ENCODE measurements at regions not wholly inside any gene's neighbourhood (a gene's known extent, or its start where the extent isn't known, plus 50 kb on each side); places are given as distances from the start of the nearest gene placed in this dataset.

- H3K79me2 ChIP-seq (ENCODE audit: control insufficient read depth, insufficient read depth, low read length), result no peaks in the 10 kb centered on the region
- no peaks in the 10 kb centered on the region for H3K4me1 ChIP-seq (ENCODE audit: control insufficient read depth, extremely low read depth, insufficient read depth, low read length)
- H3K9me3 ChIP-seq (ENCODE audit: control insufficient read depth, low read depth, low read length), result no peaks in the 10 kb centered on the region
- no peaks in the 10 kb centered on the region for H3K36me3 ChIP-seq (ENCODE audit: control insufficient read depth in 2 of 2, extremely low read depth in 1 of 2, insufficient read depth in 2 of 2, low read length in 2 of 2)
- H3K27ac ChIP-seq (ENCODE audit: control insufficient read depth, insufficient read depth, low read length), result no peak overlapping the region
- no peak overlapping the region for H3K9ac ChIP-seq (ENCODE audit: control insufficient read depth, extremely low read depth, insufficient read depth, low read length)
- no peak for DNase-seq (ENCODE audit: low read depth, low spot score)
- no peak overlapping the region for H3K4me2 ChIP-seq (ENCODE audit: control insufficient read depth, extremely low read depth, insufficient read depth, low read depth, low read length)
- H4K20me1 ChIP-seq (ENCODE audit: control insufficient read depth, extremely low read depth, insufficient read depth, low read length), result no peaks in the 10 kb centered on the region
- H3K9me1 ChIP-seq (ENCODE audit: control insufficient read depth, extremely low read depth, insufficient read depth, low read length), result no peaks in the 10 kb centered on the region
- H3K4me3 ChIP-seq (ENCODE audit: control insufficient read depth in 2 of 3, extremely low read depth in 1 of 3, insufficient read depth in 2 of 3, low read depth in 1 of 3, low read length in 3 of 3), result no peak overlapping the region
- TF ChIP-seq CTCF (optimal IDR thresholded peaks at IDR 0.05 in 1 of 3, IDR thresholded peaks at IDR 0.05 in 1 of 3, conservative IDR thresholded peaks at IDR 0.05 in 1 of 3; ENCODE audit: extremely low read depth in 1 of 3, insufficient read depth in 2 of 3, low read length in 3 of 3) (no peak), EZH2 (IDR thresholded peaks at IDR 0.05; ENCODE audit: low read length) (no peak)
- dilution Hi-C loops (cut with MboI; ENCODE audit: extremely low pct_ligation_motif_present, low sequenced_read_pairs), result no loop called here
- no peak overlapping the region for H2AFZ ChIP-seq (ENCODE audit: control insufficient read depth, low read length)
- no peaks in the 10 kb centered on the region for H3K27me3 ChIP-seq (ENCODE audit: control insufficient read depth, extremely low read depth, insufficient read depth, low read length)
- no peak for FAIRE-seq
Measured at GRCh38 chr5:165127941-165128340, 1622.5 kb downstream of the MAT2B start.

DNA sequence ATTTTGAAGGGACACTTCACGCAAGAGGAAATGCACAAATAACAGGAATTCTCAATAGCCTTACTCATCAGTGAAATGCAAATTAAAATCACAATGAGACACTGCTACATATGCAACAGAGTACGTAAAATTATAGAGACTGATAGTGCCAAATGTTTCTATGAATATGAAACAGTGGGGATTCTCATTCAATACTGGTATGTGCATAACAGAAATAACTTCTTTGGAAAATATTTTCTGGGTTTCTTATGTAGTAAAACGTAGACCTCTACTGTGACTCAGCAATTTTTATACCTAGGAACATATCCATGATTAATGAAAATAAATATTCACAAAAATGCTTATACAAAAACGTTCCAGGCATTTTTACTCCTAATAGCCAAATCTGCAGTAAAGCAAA lies 1625.2 kb downstream of the MAT2B start:
- Histone ChIP-seq H4K20me1 (ENCODE audit: control insufficient read depth, extremely low read depth, insufficient read depth, low read length) (no peaks in the 10 kb centered on the region), H3K9ac (ENCODE audit: control insufficient read depth, extremely low read depth, insufficient read depth, low read length) (no peak overlapping the region), H3K27me3 (ENCODE audit: control insufficient read depth, extremely low read depth, insufficient read depth, low read length) (no peaks in the 10 kb centered on the region), H3K79me2 (ENCODE audit: control insufficient read depth, insufficient read depth, low read length) (no peaks in the 10 kb centered on the region), H3K9me3 (ENCODE audit: control insufficient read depth, low read depth, low read length) (no peaks in the 10 kb centered on the region), H3K27ac (ENCODE audit: control insufficient read depth, insufficient read depth, low read length) (no peak overlapping the region), H3K36me3 (ENCODE audit: control insufficient read depth in 2 of 2, extremely low read depth in 1 of 2, insufficient read depth in 2 of 2, low read length in 2 of 2) (no peaks in the 10 kb centered on the region), H3K4me3 (ENCODE audit: control insufficient read depth in 2 of 3, extremely low read depth in 1 of 3, insufficient read depth in 2 of 3, low read depth in 1 of 3, low read length in 3 of 3) (no peak overlapping the region), H2AFZ (ENCODE audit: control insufficient read depth, low read length) (no peak overlapping the region), H3K4me1 (ENCODE audit: control insufficient read depth, extremely low read depth, insufficient read depth, low read length) (no peaks in the 10 kb centered on the region), H3K4me2 (ENCODE audit: control insufficient read depth, extremely low read depth, insufficient read depth, low read depth, low read length) (no peak overlapping the region), H3K9me1 (ENCODE audit: control insufficient read depth, extremely low read depth, insufficient read depth, low read length) (no peaks in the 10 kb centered on the region)
- dilution Hi-C loops (cut with MboI; ENCODE audit: extremely low pct_ligation_motif_present, low sequenced_read_pairs), result no loop called here
- no peak for DNase-seq (ENCODE audit: low read depth, low spot score)
- no peak for FAIRE-seq
- TF ChIP-seq CTCF (optimal IDR thresholded peaks at IDR 0.05 in 1 of 3, IDR thresholded peaks at IDR 0.05 in 1 of 3, conservative IDR thresholded peaks at IDR 0.05 in 1 of 3; ENCODE audit: extremely low read depth in 1 of 3, insufficient read depth in 2 of 3, low read length in 3 of 3) (no peak), EZH2 (IDR thresholded peaks at IDR 0.05; ENCODE audit: low read length) (no peak)

All from keratinocyte (primary cell).